ENCODE measurements at regions not wholly inside any gene's neighbourhood (a gene's known extent, or its start where the extent isn't known, plus 50 kb on each side); places are given as distances from the start of the nearest gene placed in this dataset.

DNA sequence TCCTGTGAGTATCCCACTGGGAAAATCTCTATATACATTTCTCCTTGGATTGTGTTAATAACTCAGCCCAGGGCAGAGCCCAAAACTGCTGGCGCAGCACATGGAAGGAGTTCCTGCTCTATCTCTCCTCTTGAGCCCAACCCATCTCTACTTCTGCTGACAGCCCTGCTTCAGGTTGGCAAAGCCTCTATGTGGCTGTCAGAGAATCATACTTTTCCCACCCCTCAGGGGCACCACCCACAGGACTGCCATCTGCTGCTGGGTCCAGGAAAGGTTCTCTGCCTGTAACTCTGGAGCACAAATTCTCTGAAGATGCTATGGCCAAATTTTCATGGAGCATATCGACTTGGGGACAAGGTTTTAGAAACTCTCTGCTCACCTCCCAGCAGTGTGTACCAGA, 278.5 kb upstream of the EMCN start:
- Histone ChIP-seq H2BK20ac (ENCODE audit: low read depth, low read length) (no peak overlapping the region), H3K27ac (ENCODE audit: insufficient read depth, low read length) (no peak overlapping the region), H4K91ac (ENCODE audit: insufficient read depth, low read depth, low read length) (no peak overlapping the region), H3K36me3 (ENCODE audit: control insufficient read depth, insufficient read depth, low read length) (no peaks in the 10 kb centered on the region), H3K23ac (ENCODE audit: low read depth, low read length) (no peak overlapping the region), H2AFZ (replicated peaks; ENCODE audit: low read length, poor library complexity) (no peak overlapping the region), H3K14ac (replicated peaks; ENCODE audit: low read depth, low read length) (no peak overlapping the region), H3K9me1 (ENCODE audit: insufficient read depth, low read length) (no peaks in the 10 kb centered on the region), H3K9ac (ENCODE audit: low read depth, low read length) (no peak overlapping the region), H3K79me1 (ENCODE audit: low read depth in 1 of 2, low read length in 2 of 2) (no peaks in the 10 kb centered on the region), H4K20me1 (ENCODE audit: insufficient read depth, low read length) (no peaks in the 10 kb centered on the region), H2AK5ac (ENCODE audit: low read depth, low read length) (no peak overlapping the region), H2AK9ac (replicated peaks; ENCODE audit: low read depth, low read length, poor library complexity) (no peak overlapping the region), H4K8ac (ENCODE audit: low read depth in 2 of 2, low read length in 2 of 2) (no peak overlapping the region), H2BK15ac (ENCODE audit: low read depth, low read length) (no peak overlapping the region), H3K4me2 (ENCODE audit: low read depth, low read length) (no peak overlapping the region), H3K56ac (ENCODE audit: extremely low read depth, insufficient read depth, low read length) (no peak overlapping the region), H3K4me3 (ENCODE audit: insufficient read depth, low read depth, low read length) (no peak overlapping the region), H3K18ac (ENCODE audit: low read depth, low read length) (no peak overlapping the region), H3K9me3 (ENCODE audit: control insufficient read depth, insufficient read depth, low read length) (no peaks in the 10 kb centered on the region), H4K5ac (ENCODE audit: low read depth, low read length) (no peak overlapping the region), H2BK120ac (ENCODE audit: low read depth, low read length) (no peak overlapping the region), H2BK5ac (ENCODE audit: low read depth, low read length, poor library complexity, severe bottlenecking) (no peak overlapping the region), H3K4me1 (ENCODE audit: control insufficient read depth, insufficient read depth, low read length) (no peaks in the 10 kb centered on the region), H3K4ac (ENCODE audit: low read depth, low read length) (no peak overlapping the region), H3K27me3 (ENCODE audit: control insufficient read depth, insufficient read depth, low read length) (no peaks in the 10 kb centered on the region)
- no CpG with 5 or more reads among the region's 2 CpGs for WGBS, 2 experiments (ENCODE audit: extremely low coverage in 2 of 2, insufficient read length in 1 of 2)
- no TSS peak for BruUV-seq (replicated peaks)
- dilution Hi-C loops (cut with HindIII; ENCODE audit: low sequenced_read_pairs, unreplicated experiment) (no loop called here), in situ Hi-C loops (cut with MboI; ENCODE audit: low sequenced_read_pairs) (no loop called here), intact Hi-C loops (cut with micrococcal nuclease) (no loop called here)
- no peak for TF ChIP-seq MAZ (IDR thresholded peaks at IDR 0.05; ENCODE audit: borderline replicate concordance, low read depth, low read length)
- TF ChIP-seq POLR2A (IDR thresholded peaks at IDR 0.05; ENCODE audit: low read depth, low read length), result no peak
- TF ChIP-seq, protein P1, sequence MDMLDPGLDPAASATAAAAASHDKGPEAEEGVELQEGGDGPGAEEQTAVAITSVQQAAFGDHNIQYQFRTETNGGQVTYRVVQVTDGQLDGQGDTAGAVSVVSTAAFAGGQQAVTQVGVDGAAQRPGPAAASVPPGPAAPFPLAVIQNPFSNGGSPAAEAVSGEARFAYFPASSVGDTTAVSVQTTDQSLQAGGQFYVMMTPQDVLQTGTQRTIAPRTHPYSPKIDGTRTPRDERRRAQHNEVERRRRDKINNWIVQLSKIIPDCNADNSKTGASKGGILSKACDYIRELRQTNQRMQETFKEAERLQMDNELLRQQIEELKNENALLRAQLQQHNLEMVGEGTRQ (IDR thresholded peaks at IDR 0.05; ENCODE audit: low read depth, low read length), result no peak
- no peak for TF ChIP-seq MAFK (IDR thresholded peaks at IDR 0.05; ENCODE audit: low read depth, low read length)
- TF ChIP-seq CEBPB (IDR thresholded peaks at IDR 0.05; ENCODE audit: low read depth, low read length), result no peak
- TF ChIP-seq, protein P2, sequence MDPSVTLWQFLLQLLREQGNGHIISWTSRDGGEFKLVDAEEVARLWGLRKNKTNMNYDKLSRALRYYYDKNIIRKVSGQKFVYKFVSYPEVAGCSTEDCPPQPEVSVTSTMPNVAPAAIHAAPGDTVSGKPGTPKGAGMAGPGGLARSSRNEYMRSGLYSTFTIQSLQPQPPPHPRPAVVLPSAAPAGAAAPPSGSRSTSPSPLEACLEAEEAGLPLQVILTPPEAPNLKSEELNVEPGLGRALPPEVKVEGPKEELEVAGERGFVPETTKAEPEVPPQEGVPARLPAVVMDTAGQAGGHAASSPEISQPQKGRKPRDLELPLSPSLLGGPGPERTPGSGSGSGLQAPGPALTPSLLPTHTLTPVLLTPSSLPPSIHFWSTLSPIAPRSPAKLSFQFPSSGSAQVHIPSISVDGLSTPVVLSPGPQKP (IDR thresholded peaks at IDR 0.05; ENCODE audit: borderline replicate concordance, low read depth, low read length), result no peak
- TF ChIP-seq NFE2L2 (IDR thresholded peaks at IDR 0.05; ENCODE audit: low read depth, low read length), result no peak
- TF ChIP-seq, protein P3, sequence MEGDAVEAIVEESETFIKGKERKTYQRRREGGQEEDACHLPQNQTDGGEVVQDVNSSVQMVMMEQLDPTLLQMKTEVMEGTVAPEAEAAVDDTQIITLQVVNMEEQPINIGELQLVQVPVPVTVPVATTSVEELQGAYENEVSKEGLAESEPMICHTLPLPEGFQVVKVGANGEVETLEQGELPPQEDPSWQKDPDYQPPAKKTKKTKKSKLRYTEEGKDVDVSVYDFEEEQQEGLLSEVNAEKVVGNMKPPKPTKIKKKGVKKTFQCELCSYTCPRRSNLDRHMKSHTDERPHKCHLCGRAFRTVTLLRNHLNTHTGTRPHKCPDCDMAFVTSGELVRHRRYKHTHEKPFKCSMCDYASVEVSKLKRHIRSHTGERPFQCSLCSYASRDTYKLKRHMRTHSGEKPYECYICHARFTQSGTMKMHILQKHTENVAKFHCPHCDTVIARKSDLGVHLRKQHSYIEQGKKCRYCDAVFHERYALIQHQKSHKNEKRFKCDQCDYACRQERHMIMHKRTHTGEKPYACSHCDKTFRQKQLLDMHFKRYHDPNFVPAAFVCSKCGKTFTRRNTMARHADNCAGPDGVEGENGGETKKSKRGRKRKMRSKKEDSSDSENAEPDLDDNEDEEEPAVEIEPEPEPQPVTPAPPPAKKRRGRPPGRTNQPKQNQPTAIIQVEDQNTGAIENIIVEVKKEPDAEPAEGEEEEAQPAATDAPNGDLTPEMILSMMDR (conservative IDR thresholded peaks at IDR 0.05; ENCODE audit: low read depth, low read length), result no peak
- TF ChIP-seq RCOR1 (IDR thresholded peaks at IDR 0.05; ENCODE audit: insufficient replicate concordance, low read length), result no peak
- TF ChIP-seq RFX5 (IDR thresholded peaks at IDR 0.05; ENCODE audit: low read depth, low read length), result no peak
- DNase-seq, result no peak
- ChIA-PET CTCF (no interaction called here), POLR2A (ENCODE audit: unreplicated experiment) (no interaction called here)
- ATAC-seq (ENCODE audit: low read depth), result no peak

All from IMR-90 (cell line).